Keratinocyte (primary cell): ENCODE measurements at regions not wholly inside any gene's neighbourhood (a gene's known extent, or its start where the extent isn't known, plus 50 kb on each side); places are given as distances from the start of the nearest gene placed in this dataset.

Experiments
- DNase-seq: peaks from one replicate; pipeline ENCODE4 v3.0.0-alpha.2; 2011; ENCODE audit warnings: low read depth, missing footprints, low spot score
- FAIRE-seq: peaks from 2 replicates; lab custom pipeline; 2011; peaks lifted over from hg19 to GRCh38; lab: Jason Lieb, UNC
- H2AFZ ChIP-seq: 2 replicates; pipeline ENCODE4 v1.6.0; 2012; ENCODE audit warnings: low read length, control low read depth, inconsistent platforms; ENCODE audit not compliant: control insufficient read depth
- H3K27ac ChIP-seq: 2 replicates; pipeline ENCODE4 v1.5.1; 2011; ENCODE audit warnings: low read length; ENCODE audit not compliant: control insufficient read depth, insufficient read depth
- H3K27me3 ChIP-seq: 3 replicates; pipeline ENCODE4 v1.6.0; 2011; ENCODE audit warnings: low read length; ENCODE audit not compliant: control insufficient read depth, insufficient read depth; ENCODE audit errors: extremely low read depth
- H3K36me3 ChIP-seq, 2 experiments: 2 replicates in 1 of 2; 3 replicates in 1 of 2; pipeline ENCODE4 v1.5.1; 2011; ENCODE audit warnings: low read length in 2 of 2, mild to moderate bottlenecking in 1 of 2; ENCODE audit not compliant: control insufficient read depth in 2 of 2, insufficient read depth in 2 of 2; ENCODE audit errors: extremely low read depth in 1 of 2
- H3K4me1 ChIP-seq: 3 replicates; pipeline ENCODE4 v1.5.1; 2011; ENCODE audit warnings: low read length; ENCODE audit not compliant: control insufficient read depth, insufficient read depth; ENCODE audit errors: extremely low read depth
- H3K4me2 ChIP-seq: 3 replicates; pipeline ENCODE4 v1.6.0; 2011; ENCODE audit warnings: low read depth, low read length; ENCODE audit not compliant: control insufficient read depth, insufficient read depth; ENCODE audit errors: extremely low read depth
- H3K4me3 ChIP-seq, 3 experiments: fragments of 200-600 bp in 1 of 3; sonication (generic) in 1 of 3; 2 replicates in 2 of 3; 3 replicates in 1 of 3; pipeline ENCODE4 v1.5.1; 2011 to 2016; ENCODE audit warnings: low read length in 3 of 3, mild to moderate bottlenecking in 3 of 3, control low read depth in 2 of 3, inconsistent platforms in 1 of 3, low read depth in 1 of 3, mixed read lengths in 1 of 3, mixed run types in 1 of 3, moderate library complexity in 1 of 3; ENCODE audit not compliant: control insufficient read depth in 2 of 3, insufficient read depth in 2 of 3; ENCODE audit errors: extremely low read depth in 1 of 3
- H3K79me2 ChIP-seq: 2 replicates; pipeline ENCODE4 v1.6.0; 2012; ENCODE audit warnings: low read length; ENCODE audit not compliant: control insufficient read depth, insufficient read depth
- H3K9ac ChIP-seq: 3 replicates; pipeline ENCODE4 v1.6.0; 2011; ENCODE audit warnings: low read length; ENCODE audit not compliant: control insufficient read depth, insufficient read depth; ENCODE audit errors: extremely low read depth
- H3K9me1 ChIP-seq: 3 replicates; pipeline ENCODE4 v1.6.0; 2011; ENCODE audit warnings: low read length; ENCODE audit not compliant: control insufficient read depth, insufficient read depth; ENCODE audit errors: extremely low read depth
- H3K9me3 ChIP-seq: 2 replicates; pipeline ENCODE4 v1.5.1; 2012; ENCODE audit warnings: low read depth, low read length; ENCODE audit not compliant: control insufficient read depth
- H4K20me1 ChIP-seq: 3 replicates; pipeline ENCODE4 v1.6.0; 2011; ENCODE audit warnings: low read length; ENCODE audit not compliant: control insufficient read depth, insufficient read depth; ENCODE audit errors: extremely low read depth
- CTCF ChIP-seq, 3 experiments: IDR thresholded peaks in 1 of 3; conservative IDR thresholded peaks in 1 of 3; optimal IDR thresholded peaks in 1 of 3; 2 replicates in 2 of 3; 3 replicates in 1 of 3; pipeline versions ENCODE3 to v1.5.1; 2011; ENCODE audit warnings: low read length in 3 of 3, mild to moderate bottlenecking in 3 of 3, moderate library complexity in 2 of 3, control low read depth in 1 of 3, inconsistent platforms in 1 of 3; ENCODE audit not compliant: insufficient read depth in 2 of 3; ENCODE audit errors: extremely low read depth in 1 of 3
- EZH2 ChIP-seq: IDR thresholded peaks from one replicate; pipeline ENCODE4 v1.6.1; 2012; ENCODE audit warnings: inconsistent platforms, mild to moderate bottlenecking, low read length, moderate library complexity
- dilution Hi-C: fragments of 300-500 bp; cut with MboI; formaldehyde crosslinking; loops from one replicate; pipeline ENCODE4 v1.7.0; 2020; ENCODE audit warnings: low sequenced_read_pairs; ENCODE audit not compliant: extremely low pct_ligation_motif_present

- dilution Hi-C loops: no loop called here
- Histone ChIP-seq H3K9me1 (no peaks in the 10 kb centered on the region), H2AFZ (no peak overlapping the region), H3K9ac (no peak overlapping the region), H4K20me1 (no peaks in the 10 kb centered on the region), H3K27me3 (no peaks in the 10 kb centered on the region), H3K4me2 (no peak overlapping the region), H3K36me3 (no peaks in the 10 kb centered on the region), H3K27ac (no peak overlapping the region), H3K9me3 (peaks cover 2% of the 10 kb centered on the region), H3K4me1 (no peaks in the 10 kb centered on the region), H3K4me3 (no peak overlapping the region), H3K79me2 (no peaks in the 10 kb centered on the region)
- TF ChIP-seq CTCF (optimal IDR thresholded peaks at IDR 0.05 in 1 of 3, IDR thresholded peaks at IDR 0.05 in 1 of 3, conservative IDR thresholded peaks at IDR 0.05 in 1 of 3; ENCODE audit: extremely low read depth in 1 of 3, insufficient read depth in 2 of 3, low read length in 3 of 3) (no peak), EZH2 (no peak)
- DNase-seq (no peak), FAIRE-seq (no peak)
Measured at GRCh38 chr22:48025096-48025495, 1262.6 kb downstream of the TBC1D22A start.

- Histone ChIP-seq H3K4me3 (no peak overlapping the region), H3K9ac (no peak overlapping the region), H3K4me1 (no peaks in the 10 kb centered on the region), H3K27ac (no peak overlapping the region), H4K20me1 (no peaks in the 10 kb centered on the region), H3K4me2 (no peak overlapping the region), H3K36me3 (no peaks in the 10 kb centered on the region), H3K9me3 (peaks cover 8% of the 10 kb centered on the region), H3K9me1 (no peaks in the 10 kb centered on the region), H2AFZ (no peak overlapping the region), H3K27me3 (no peaks in the 10 kb centered on the region), H3K79me2 (no peaks in the 10 kb centered on the region)
- no peak for TF ChIP-seq CTCF (optimal IDR thresholded peaks at IDR 0.05 in 1 of 3, IDR thresholded peaks at IDR 0.05 in 1 of 3, conservative IDR thresholded peaks at IDR 0.05 in 1 of 3; ENCODE audit: extremely low read depth in 1 of 3, insufficient read depth in 2 of 3, low read length in 3 of 3)
- TF ChIP-seq EZH2: no peak
- DNase-seq: no peak
- FAIRE-seq: no peak
- dilution Hi-C loops: no loop called here
Measured at GRCh38 chr22:48021991-48022401, 1259.5 kb downstream of the TBC1D22A start.
